ENCODE measurements at regions not wholly inside any gene's neighbourhood (a gene's known extent, or its start where the extent isn't known, plus 50 kb on each side); places are given as distances from the start of the nearest gene placed in this dataset.

DNA sequence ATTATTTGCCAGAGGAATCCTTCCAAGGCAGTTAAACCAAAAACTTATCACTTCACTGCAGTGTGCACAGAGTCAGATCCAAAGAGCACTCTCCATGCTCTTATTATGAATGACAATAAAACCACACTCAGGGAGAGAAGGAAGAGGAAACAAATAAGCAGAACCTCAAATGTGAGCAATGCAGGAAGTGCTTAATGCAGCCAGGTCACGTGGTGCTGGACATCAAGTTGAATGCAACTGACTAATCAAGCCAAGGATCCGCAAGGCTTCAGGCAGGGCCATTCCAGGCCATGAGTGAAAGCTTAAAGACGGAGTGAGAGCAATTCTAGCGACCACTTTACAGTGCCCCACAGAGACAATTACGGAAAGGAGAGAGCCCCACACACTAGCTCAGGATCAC lies 230.4 kb upstream of the PUM3 start:
- Histone ChIP-seq H3K36me3 (replicated peaks) (no peaks in the 10 kb centered on the region), H3K4me3 (ENCODE audit: low read depth, low read length) (no peak overlapping the region), H3K27ac (no peak overlapping the region), H3K27me3 (replicated peaks) (no peaks in the 10 kb centered on the region)
- in situ Hi-C loops (cut with HindIII; ENCODE audit: low pct_ligation_motif_present, low sequenced_read_pairs) = no loop called here
- TF ChIP-seq, protein P1, sequence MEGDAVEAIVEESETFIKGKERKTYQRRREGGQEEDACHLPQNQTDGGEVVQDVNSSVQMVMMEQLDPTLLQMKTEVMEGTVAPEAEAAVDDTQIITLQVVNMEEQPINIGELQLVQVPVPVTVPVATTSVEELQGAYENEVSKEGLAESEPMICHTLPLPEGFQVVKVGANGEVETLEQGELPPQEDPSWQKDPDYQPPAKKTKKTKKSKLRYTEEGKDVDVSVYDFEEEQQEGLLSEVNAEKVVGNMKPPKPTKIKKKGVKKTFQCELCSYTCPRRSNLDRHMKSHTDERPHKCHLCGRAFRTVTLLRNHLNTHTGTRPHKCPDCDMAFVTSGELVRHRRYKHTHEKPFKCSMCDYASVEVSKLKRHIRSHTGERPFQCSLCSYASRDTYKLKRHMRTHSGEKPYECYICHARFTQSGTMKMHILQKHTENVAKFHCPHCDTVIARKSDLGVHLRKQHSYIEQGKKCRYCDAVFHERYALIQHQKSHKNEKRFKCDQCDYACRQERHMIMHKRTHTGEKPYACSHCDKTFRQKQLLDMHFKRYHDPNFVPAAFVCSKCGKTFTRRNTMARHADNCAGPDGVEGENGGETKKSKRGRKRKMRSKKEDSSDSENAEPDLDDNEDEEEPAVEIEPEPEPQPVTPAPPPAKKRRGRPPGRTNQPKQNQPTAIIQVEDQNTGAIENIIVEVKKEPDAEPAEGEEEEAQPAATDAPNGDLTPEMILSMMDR (IDR thresholded peaks at IDR 0.05; ENCODE audit: low read depth, low read length, missing control alignments) = no peak
- no peak for DNase-seq

DNA sequence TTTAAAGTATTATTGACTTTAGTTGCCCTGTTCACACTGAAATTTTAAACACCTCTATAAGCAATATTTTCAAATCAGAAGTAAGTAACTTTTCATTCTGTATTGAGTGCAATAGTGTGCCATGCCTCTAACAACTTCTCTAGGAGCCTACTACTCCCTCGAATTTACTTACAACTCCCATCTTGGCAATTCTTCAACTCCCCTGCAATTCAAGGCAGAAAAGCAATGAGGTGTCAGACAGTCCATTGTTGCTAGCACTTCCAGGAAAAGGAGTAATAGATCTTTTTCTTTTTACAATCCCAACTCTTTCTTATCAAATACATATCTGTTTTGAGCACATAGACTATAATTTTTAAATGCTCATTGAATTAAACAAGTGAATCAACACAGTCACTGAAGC lies 222.7 kb upstream of the PUM3 start:
- DNase-seq = no peak
- in situ Hi-C loops (cut with HindIII; ENCODE audit: low pct_ligation_motif_present, low sequenced_read_pairs) = no loop called here
- no peaks in the 10 kb centered on the region for H3K36me3 ChIP-seq (replicated peaks)
- TF ChIP-seq, protein P1 (IDR thresholded peaks at IDR 0.05; ENCODE audit: low read depth, low read length, missing control alignments) = no peak
- H3K4me3 ChIP-seq (ENCODE audit: low read depth, low read length) = no peak overlapping the region
- H3K27ac ChIP-seq = no peak overlapping the region
- no peaks in the 10 kb centered on the region for H3K27me3 ChIP-seq (replicated peaks)

DNA sequence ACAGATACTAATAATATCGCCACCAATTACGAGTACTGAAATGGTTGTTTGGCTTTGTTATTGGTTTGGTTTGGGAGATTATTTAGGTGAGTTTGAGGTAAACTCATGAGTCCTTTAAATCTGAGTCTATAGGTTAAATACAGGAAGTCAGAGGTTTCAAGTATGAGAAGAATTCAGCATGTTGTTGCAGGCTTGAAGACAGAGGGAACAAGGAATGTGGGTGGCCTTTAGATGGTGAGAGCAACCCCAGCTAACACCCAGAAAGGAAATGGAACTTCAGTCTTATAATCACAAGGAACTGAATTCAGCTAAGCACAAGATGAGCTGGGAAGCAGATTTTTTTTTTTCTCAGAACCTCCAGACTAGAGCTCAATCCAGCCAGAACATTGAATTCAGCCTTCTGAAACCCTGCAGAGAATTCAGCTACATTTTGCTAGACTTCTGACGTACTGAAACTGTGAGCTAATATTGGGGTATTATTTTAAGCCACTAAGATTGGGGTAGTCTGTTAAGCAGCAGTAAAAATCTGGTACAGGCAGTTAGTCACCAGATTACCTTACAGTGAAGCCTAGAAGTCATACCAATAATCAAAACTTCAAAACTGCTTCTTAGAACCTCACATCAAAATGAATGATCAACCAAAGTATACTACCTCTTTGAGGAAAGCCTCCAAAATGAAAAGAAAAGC lies 216.0 kb upstream of the PUM3 start:
- in situ Hi-C loops (cut with HindIII; ENCODE audit: low pct_ligation_motif_present, low sequenced_read_pairs) = no loop called here
- TF ChIP-seq, protein P1 (IDR thresholded peaks at IDR 0.05; ENCODE audit: low read depth, low read length, missing control alignments) = no peak
- DNase-seq = no peak
- Histone ChIP-seq H3K27ac (no peak overlapping the region), H3K4me3 (ENCODE audit: low read depth, low read length) (no peak overlapping the region), H3K27me3 (replicated peaks) (no peaks in the 10 kb centered on the region), H3K36me3 (replicated peaks) (no peaks in the 10 kb centered on the region)

DNA sequence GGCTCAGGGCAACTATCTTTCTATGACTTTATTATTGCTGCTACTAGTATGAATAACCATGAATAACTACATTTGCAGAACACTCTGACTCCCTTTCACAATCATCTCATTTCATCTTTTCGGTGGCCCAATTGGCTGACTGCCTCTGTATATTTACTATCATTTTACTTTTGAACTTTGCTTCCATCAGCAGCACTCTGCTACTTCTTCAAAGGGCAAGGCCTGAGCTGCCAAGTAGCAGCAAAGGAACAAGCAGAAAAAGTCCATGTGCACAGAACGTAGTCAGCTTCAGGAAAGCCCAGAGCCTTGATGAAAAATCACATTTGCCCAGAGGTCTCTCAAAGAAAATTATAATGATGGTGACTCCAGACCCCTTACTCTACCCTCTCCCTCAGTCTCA lies 214.5 kb upstream of the PUM3 start:
- no peak for DNase-seq
- H3K4me3 ChIP-seq (ENCODE audit: low read depth, low read length) = no peak overlapping the region
- no peaks in the 10 kb centered on the region for H3K36me3 ChIP-seq (replicated peaks)
- in situ Hi-C loops (cut with HindIII; ENCODE audit: low pct_ligation_motif_present, low sequenced_read_pairs) = no loop called here
- TF ChIP-seq, protein P1 (IDR thresholded peaks at IDR 0.05; ENCODE audit: low read depth, low read length, missing control alignments) = no peak
- H3K27ac ChIP-seq = no peak overlapping the region
- no peaks in the 10 kb centered on the region for H3K27me3 ChIP-seq (replicated peaks)

DNA sequence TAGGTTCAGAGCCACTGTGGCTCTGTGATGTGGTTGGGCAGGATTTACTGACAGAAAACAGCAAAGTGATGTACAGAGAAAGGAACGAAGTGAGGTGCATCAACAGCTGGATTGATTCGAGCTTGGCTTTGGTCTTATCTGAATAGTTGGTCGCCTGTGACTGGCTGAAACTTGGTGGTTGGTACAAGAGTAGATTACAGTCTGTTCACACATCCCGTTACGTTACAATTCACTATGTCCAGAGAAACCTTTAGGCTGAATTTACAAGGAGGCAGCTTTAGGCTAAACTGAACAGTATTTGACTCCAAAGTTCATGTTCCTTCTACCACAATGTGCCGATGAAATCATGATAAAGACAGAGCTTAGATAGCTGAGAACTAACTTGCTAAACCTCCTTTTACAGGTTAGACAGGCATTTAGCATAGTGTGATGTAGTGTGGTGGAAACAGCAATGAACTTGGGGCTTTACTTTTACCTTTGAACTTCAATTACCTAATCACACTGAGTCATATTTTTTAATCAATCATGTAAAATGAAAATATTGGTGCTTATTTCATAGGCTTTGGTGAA lies 210.2 kb upstream of the PUM3 start:
- Histone ChIP-seq H3K27ac (no peak overlapping the region), H3K27me3 (replicated peaks) (no peaks in the 10 kb centered on the region), H3K4me3 (ENCODE audit: low read depth, low read length) (no peak overlapping the region), H3K36me3 (replicated peaks) (no peaks in the 10 kb centered on the region)
- TF ChIP-seq, protein P1 (IDR thresholded peaks at IDR 0.05; ENCODE audit: low read depth, low read length, missing control alignments) = no peak
- in situ Hi-C loops (cut with HindIII; ENCODE audit: low pct_ligation_motif_present, low sequenced_read_pairs) = no loop called here
- DNase-seq = no peak

DNA sequence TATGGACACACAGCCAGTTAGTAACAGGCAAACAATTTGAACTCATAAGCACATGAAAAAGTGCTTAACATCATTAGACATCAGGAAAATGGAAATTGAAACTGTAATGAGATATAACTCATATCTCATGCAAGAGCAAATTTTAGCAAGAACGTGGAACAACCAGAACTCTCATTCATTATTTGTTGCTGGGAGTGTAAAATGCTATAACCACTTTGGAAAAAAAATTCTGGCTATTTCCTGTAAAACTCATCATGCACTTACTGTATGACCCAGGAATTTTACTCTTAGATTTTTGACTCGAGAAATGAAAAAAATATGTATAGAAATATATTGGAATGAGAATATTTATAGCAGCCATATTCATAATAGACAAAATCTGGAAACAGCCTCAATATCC lies 205.7 kb upstream of the PUM3 start:
- in situ Hi-C loops (cut with HindIII; ENCODE audit: low pct_ligation_motif_present, low sequenced_read_pairs) = no loop called here
- no peak for DNase-seq

More for the DNA sequence above, 205.7 kb upstream of the PUM3 start:
- H3K27ac ChIP-seq = no peak overlapping the region
- H3K27me3 ChIP-seq (replicated peaks) = no peaks in the 10 kb centered on the region
- H3K4me3 ChIP-seq (ENCODE audit: low read depth, low read length) = no peak overlapping the region
- no peaks in the 10 kb centered on the region for H3K36me3 ChIP-seq (replicated peaks)
- TF ChIP-seq, protein P1 (IDR thresholded peaks at IDR 0.05; ENCODE audit: low read depth, low read length, missing control alignments) = no peak

Data from brain microvascular endothelial cell (primary cell).